ENCODE measurements at regions not wholly inside any gene's neighbourhood (a gene's known extent, or its start where the extent isn't known, plus 50 kb on each side); places are given as distances from the start of the nearest gene placed in this dataset.

DNA sequence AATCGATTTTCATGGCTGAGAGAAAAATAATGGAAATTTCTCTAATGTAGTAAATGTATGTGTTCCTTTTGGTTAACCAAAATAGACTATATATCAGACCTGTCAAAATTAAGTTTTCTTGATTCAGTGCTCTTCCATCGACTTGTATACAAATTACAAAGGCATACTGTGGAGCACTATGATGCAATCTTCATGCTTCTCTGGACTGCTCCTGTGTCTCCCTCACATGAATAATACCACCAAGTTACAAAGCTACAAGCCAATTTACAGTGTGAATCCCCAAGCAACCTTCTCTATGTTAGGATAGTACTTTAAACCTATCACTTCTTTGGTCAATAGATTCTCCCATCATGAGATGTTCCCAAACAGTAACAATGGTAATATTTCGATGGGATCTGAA lies 577.9 kb downstream of the PPARGC1A start:
- TF ChIP-seq, protein P1, sequence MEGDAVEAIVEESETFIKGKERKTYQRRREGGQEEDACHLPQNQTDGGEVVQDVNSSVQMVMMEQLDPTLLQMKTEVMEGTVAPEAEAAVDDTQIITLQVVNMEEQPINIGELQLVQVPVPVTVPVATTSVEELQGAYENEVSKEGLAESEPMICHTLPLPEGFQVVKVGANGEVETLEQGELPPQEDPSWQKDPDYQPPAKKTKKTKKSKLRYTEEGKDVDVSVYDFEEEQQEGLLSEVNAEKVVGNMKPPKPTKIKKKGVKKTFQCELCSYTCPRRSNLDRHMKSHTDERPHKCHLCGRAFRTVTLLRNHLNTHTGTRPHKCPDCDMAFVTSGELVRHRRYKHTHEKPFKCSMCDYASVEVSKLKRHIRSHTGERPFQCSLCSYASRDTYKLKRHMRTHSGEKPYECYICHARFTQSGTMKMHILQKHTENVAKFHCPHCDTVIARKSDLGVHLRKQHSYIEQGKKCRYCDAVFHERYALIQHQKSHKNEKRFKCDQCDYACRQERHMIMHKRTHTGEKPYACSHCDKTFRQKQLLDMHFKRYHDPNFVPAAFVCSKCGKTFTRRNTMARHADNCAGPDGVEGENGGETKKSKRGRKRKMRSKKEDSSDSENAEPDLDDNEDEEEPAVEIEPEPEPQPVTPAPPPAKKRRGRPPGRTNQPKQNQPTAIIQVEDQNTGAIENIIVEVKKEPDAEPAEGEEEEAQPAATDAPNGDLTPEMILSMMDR (IDR thresholded peaks at IDR 0.05; ENCODE audit: extremely low read depth, missing control alignments) = no peak
- DNase-seq (ENCODE audit: low spot score) = no peak

DNA sequence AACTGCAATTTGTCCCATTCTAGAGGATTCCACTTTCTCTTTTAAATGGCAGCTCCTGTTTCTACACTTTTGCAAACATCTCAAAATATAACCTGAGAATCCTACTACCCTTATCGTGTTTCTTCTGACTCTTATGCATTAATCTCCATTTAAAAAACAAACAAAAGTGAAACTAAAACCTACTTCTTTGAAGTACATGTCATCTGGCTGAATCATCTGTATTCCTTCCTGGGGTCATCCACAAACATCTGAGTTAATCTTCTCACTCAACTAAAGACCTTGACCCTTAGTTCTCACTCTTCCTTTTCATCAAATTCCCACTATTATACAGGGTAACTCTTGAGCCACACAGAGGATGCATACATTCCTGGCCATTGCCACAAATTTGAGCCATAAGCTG lies 584.8 kb downstream of the PPARGC1A start:
- TF ChIP-seq, protein P1 (IDR thresholded peaks at IDR 0.05; ENCODE audit: extremely low read depth, missing control alignments) = no peak
- DNase-seq (ENCODE audit: low spot score) = peak; percentile 9

DNA sequence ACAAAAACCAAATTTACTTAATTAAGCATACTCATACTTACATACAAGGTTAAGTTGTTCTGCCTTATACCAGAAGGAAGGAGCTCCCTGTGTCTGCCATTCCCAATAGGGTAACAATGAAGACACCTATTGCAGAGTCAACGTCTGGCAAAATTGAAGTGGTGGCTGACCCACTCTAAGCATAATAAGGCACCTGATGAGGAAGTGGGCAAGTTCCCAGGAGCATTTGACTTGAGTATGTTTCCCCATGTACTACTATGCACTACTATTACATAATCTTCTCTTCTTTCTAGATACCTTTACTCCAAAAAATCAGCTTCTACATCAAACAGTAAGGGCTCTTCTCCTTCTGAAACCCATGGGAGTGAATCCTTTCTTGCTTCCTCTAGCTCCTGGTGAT lies 591.5 kb downstream of the PPARGC1A start:
- no peak for DNase-seq (ENCODE audit: low spot score)
- TF ChIP-seq, protein P1 (IDR thresholded peaks at IDR 0.05; ENCODE audit: extremely low read depth, missing control alignments) = no peak

DNA sequence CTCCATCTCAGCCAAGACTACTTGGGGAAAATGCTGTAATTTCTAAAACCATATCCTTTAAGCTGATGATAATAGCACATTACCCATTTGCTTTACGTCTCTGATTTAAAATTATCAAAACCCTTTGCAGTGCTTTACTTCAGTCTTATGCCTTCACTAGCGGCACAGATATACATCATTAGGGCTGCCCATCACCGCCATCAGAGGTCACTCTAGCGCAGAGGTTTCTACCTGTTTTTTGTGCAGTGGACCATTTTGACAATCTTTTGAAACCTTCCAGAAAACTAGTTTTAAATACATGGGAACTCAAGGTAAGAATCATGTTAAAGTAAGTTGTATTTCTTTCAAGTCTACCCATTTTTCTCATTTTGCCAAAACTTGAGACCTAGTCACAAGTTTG lies 592.5 kb downstream of the PPARGC1A start:
- no peak for DNase-seq (ENCODE audit: low spot score)

DNA sequence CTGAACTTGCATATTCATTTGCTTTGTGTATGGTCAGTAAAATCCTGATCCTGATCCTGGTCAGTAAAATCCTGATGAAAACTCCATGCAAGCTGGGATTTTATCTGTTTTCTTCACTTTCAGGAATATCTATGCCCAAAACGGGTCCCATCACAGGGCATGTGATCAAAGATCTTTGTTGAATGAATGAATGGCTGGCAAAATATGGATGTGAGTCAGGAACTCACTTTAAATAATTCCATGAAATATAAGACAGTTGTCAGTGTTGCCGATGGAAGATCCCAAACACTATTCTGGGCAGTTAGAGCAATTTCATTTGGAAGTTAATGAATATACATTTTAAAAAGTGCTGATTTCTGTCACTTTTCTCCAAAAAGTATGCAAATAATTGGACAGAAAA lies 598.4 kb downstream of the GBA3 start:
- no peak for DNase-seq (ENCODE audit: low spot score)
- TF ChIP-seq, protein P1 (IDR thresholded peaks at IDR 0.05; ENCODE audit: extremely low read depth, missing control alignments) = no peak

More for the DNA sequence above, 592.5 kb downstream of the PPARGC1A start:
- TF ChIP-seq, protein P1 (IDR thresholded peaks at IDR 0.05; ENCODE audit: extremely low read depth, missing control alignments) = no peak

DNA sequence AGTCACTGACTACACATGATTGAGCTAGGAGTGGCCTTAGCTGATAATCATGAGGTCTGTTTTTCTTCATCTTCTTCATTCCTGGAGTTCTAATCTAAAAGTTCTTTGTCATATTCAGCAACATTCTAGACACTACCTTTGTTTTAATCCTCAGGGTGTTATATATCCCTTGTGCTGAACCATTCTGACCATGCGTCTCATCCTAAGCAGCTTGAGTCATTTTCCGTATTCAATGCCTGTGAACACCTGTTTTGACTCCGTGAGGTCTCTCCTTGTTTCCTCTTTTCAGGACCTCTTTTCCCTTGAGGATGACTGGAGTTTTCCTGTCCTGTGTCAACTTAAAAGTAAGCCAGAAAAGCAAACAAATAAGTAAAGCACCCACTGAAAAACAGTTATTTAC lies 597.9 kb downstream of the GBA3 start:
- DNase-seq (ENCODE audit: low spot score) = no peak
- TF ChIP-seq, protein P1 (IDR thresholded peaks at IDR 0.05; ENCODE audit: extremely low read depth, missing control alignments) = no peak

DNA sequence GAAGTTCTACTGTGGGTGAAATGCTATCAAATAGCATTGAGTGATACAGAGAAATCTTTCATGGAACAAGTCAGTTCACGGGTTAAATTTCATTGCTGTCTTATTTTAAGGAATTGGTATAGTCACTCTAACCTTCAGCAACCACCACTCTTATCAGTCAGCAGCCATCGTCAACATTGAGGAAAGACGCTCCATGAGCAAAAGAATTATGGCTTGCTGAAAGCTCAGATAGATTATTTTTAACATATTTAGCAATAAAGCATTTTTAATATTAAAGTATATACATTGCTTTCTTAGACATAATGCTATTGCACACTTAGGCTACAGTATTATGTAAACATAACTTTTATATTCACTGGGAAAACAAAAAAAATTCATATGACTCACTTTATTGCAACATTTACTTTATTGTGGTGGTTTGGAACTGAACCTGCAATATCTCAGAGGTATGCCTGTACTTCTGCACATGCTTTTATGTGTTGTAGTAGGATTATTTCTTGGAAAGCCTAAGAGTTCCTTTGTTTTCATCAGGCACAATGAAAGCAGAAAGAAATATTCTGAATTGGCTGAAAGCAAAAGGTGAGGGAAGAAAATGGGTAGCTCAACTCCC lies 586.7 kb downstream of the GBA3 start:
- DNase-seq (ENCODE audit: low spot score) = no peak
- TF ChIP-seq, protein P1 (IDR thresholded peaks at IDR 0.05; ENCODE audit: extremely low read depth, missing control alignments) = no peak

All from GM20000 (cell line).